GM23338 (cell line): ENCODE measurements at regions not wholly inside any gene's neighbourhood (a gene's known extent, or its start where the extent isn't known, plus 50 kb on each side); places are given as distances from the start of the nearest gene placed in this dataset.

Experiments used
- ATAC-seq: fragments of 200-7000 bp; cut with Tn5 transposase; 3 replicates; pipeline ENCODE4 v1.9.1; 2020
- DNase-seq: peaks from one replicate; pipeline ENCODE4 v3.0.0-alpha.2; 2015; ENCODE audit warnings: low spot score
- H2AFZ ChIP-seq: fragments of 200-600 bp; sonication (generic); 2 replicates; pipeline ENCODE4 v1.8.0; 2016; ENCODE audit warnings: antibody characterized with exemption, mild to moderate bottlenecking, moderate library complexity
- H3F3A ChIP-seq: fragments of 200-600 bp; sonication (generic); replicated peaks from 2 replicates; pipeline ENCODE4 v1.8.0; 2017; ENCODE audit warnings: antibody characterized with exemption, mixed run types, low read depth
- H3K27ac ChIP-seq: fragments of 200-600 bp; sonication (generic); 2 replicates; pipeline ENCODE4 v1.6.1; 2016; ENCODE audit warnings: low read depth
- H3K27me3 ChIP-seq: fragments of 200-600 bp; sonication (generic); 2 replicates; pipeline ENCODE4 v1.8.0; 2016; ENCODE audit warnings: mild to moderate bottlenecking, mixed run types, moderate library complexity; ENCODE audit not compliant: insufficient read depth
- H3K36me3 ChIP-seq: fragments of 200-600 bp; sonication (generic); 2 replicates; pipeline ENCODE4 v1.8.0; 2016; ENCODE audit warnings: mild to moderate bottlenecking; ENCODE audit not compliant: insufficient read depth
- H3K4me1 ChIP-seq: fragments of 200-600 bp; sonication (generic); 2 replicates; pipeline ENCODE4 v1.8.0; 2016; ENCODE audit warnings: mild to moderate bottlenecking, moderate library complexity; ENCODE audit not compliant: insufficient read depth
- H3K4me2 ChIP-seq: fragments of 200-600 bp; sonication (generic); 2 replicates; pipeline ENCODE4 v1.7.1; 2017; ENCODE audit warnings: mixed run types
- H3K4me3 ChIP-seq: fragments of 200-600 bp; sonication (generic); 2 replicates; pipeline ENCODE4 v1.6.1; 2016; ENCODE audit warnings: mixed run types
- H3K79me2 ChIP-seq: fragments of 200-600 bp; sonication (generic); replicated peaks from 2 replicates; pipeline ENCODE4 v1.8.0; 2017; ENCODE audit warnings: mild to moderate bottlenecking; ENCODE audit not compliant: insufficient read depth
- H3K9me2 ChIP-seq: fragments of 200-600 bp; sonication (generic); 2 replicates; pipeline ENCODE4 v1.8.0; 2017; ENCODE audit not compliant: insufficient read depth
- H4K20me1 ChIP-seq: fragments of 200-600 bp; sonication (generic); replicated peaks from 2 replicates; pipeline ENCODE4 v1.8.0; 2017; ENCODE audit warnings: mild to moderate bottlenecking; ENCODE audit not compliant: insufficient read depth
- H3K27ac Mint-ChIP-seq: 2 replicates; pipeline ENCODE4 v1.8.0; 2020; ENCODE audit warnings: inconsistent platforms, mild to moderate bottlenecking, moderate library complexity, mixed read lengths
- H3K27me3 Mint-ChIP-seq: 3 replicates; pipeline ENCODE4 v1.8.0; 2022; ENCODE audit warnings: low read depth, mild to moderate bottlenecking, moderate library complexity, mixed read lengths, inconsistent platforms; ENCODE audit not compliant: insufficient read depth, poor library complexity
- H3K36me3 Mint-ChIP-seq: 3 replicates; pipeline ENCODE4 v1.8.0; 2021; ENCODE audit warnings: low read depth, mild to moderate bottlenecking, inconsistent platforms, moderate library complexity, mixed read lengths
- H3K4me1 Mint-ChIP-seq: 3 replicates; pipeline ENCODE4 v1.8.0; 2020; ENCODE audit warnings: mild to moderate bottlenecking, inconsistent platforms, mixed read lengths
- H3K4me3 Mint-ChIP-seq: 3 replicates; pipeline ENCODE4 v1.8.0; 2021; ENCODE audit warnings: moderate library complexity, mild to moderate bottlenecking, inconsistent platforms, mixed read lengths
- H3K9me3 Mint-ChIP-seq: 3 replicates; pipeline ENCODE4 v1.8.0; 2020; ENCODE audit warnings: moderate library complexity, mild to moderate bottlenecking, inconsistent platforms, mixed read lengths
- EZH2phosphoT487 ChIP-seq: fragments of 200-600 bp; sonication (generic); IDR thresholded peaks from one replicate; pipeline ENCODE4 v1.8.1; 2018; ENCODE audit warnings: antibody characterized with exemption; ENCODE audit not compliant: unreplicated experiment
- STAT1 ChIP-seq: IDR thresholded peaks from one replicate; pipeline ENCODE4 v1.6.1; 2016; ENCODE audit warnings: antibody characterized with exemption; ENCODE audit not compliant: unreplicated experiment
- ZNF114 ChIP-seq: fragments of 250-450 bp; sonication (Bioruptor Pico); IDR thresholded peaks from 2 replicates; pipeline ENCODE4 v1.5.0; 2020; ENCODE audit warnings: mild to moderate bottlenecking, moderate library complexity
- TF ChIP-seq, protein P1 (sequence below), 2 experiments: fragments of 200-600 bp in 1 of 2; sonication (generic) in 1 of 2; conservative IDR thresholded peaks; 2 replicates each; pipeline versions ENCODE4 v1.5.1 to v1.6.1; 2016 to 2017; ENCODE audit warnings: antibody characterized with exemption in 2 of 2, low read depth in 2 of 2, mild to moderate bottlenecking in 2 of 2, moderate library complexity in 1 of 2
- TF ChIP-seq, protein P2 (sequence below): fragments of 250-450 bp; sonication (Bioruptor Pico); IDR thresholded peaks from 2 replicates; pipeline ENCODE4 v1.5.0; 2020; ENCODE audit warnings: mild to moderate bottlenecking, moderate library complexity

DNA sequence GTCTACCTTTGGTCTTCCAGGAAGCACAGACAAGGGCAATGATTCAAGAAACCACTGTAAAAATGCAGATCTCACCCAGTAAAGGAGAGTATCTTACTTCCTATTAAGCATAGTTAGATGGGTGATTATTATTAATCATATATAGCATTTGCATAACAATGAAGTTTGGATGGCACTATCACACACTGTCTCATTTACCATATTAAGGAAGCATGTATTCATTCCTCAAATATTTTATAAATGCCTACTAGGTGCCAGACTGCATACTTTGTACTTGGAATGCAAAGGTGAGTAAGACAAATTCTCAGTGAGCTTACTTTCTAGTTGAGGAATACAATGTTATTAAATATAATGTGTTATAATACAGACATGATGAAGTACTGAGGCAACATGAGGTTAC lies 53.9 kb upstream of the SKAP2 start:
- H3K4me1 ChIP-seq: peaks cover 27% of the 10 kb centered on the region
- Mint-ChIP-seq H3K4me3 (no peak overlapping the region), H3K9me3 (no peaks in the 10 kb centered on the region), H3K4me1 (peaks cover 17% of the 10 kb centered on the region), H3K27ac (no peak overlapping the region), H3K36me3 (no peaks in the 10 kb centered on the region), H3K27me3 (no peaks in the 10 kb centered on the region)
- no peaks in the 10 kb centered on the region for H3K79me2 ChIP-seq
- H3K9me2 ChIP-seq: peaks cover 6% of the 10 kb centered on the region; the same call in 1 of the 2 replicates
- H2AFZ ChIP-seq: no peak overlapping the region
- no peaks in the 10 kb centered on the region for H4K20me1 ChIP-seq
- no peak overlapping the region for H3K4me2 ChIP-seq
- no peaks in the 10 kb centered on the region for H3K27me3 ChIP-seq
- no peaks in the 10 kb centered on the region for H3F3A ChIP-seq
- no peak for ATAC-seq
- H3K4me3 ChIP-seq: no peak overlapping the region
- no peak for TF ChIP-seq STAT1
- TF ChIP-seq, protein P1, sequence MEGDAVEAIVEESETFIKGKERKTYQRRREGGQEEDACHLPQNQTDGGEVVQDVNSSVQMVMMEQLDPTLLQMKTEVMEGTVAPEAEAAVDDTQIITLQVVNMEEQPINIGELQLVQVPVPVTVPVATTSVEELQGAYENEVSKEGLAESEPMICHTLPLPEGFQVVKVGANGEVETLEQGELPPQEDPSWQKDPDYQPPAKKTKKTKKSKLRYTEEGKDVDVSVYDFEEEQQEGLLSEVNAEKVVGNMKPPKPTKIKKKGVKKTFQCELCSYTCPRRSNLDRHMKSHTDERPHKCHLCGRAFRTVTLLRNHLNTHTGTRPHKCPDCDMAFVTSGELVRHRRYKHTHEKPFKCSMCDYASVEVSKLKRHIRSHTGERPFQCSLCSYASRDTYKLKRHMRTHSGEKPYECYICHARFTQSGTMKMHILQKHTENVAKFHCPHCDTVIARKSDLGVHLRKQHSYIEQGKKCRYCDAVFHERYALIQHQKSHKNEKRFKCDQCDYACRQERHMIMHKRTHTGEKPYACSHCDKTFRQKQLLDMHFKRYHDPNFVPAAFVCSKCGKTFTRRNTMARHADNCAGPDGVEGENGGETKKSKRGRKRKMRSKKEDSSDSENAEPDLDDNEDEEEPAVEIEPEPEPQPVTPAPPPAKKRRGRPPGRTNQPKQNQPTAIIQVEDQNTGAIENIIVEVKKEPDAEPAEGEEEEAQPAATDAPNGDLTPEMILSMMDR (conservative IDR thresholded peaks at IDR 0.05; ENCODE audit: low read depth in 2 of 2): no peak
- no peak for TF ChIP-seq EZH2phosphoT487
- TF ChIP-seq ZNF114: no peak
- TF ChIP-seq, protein P2, sequence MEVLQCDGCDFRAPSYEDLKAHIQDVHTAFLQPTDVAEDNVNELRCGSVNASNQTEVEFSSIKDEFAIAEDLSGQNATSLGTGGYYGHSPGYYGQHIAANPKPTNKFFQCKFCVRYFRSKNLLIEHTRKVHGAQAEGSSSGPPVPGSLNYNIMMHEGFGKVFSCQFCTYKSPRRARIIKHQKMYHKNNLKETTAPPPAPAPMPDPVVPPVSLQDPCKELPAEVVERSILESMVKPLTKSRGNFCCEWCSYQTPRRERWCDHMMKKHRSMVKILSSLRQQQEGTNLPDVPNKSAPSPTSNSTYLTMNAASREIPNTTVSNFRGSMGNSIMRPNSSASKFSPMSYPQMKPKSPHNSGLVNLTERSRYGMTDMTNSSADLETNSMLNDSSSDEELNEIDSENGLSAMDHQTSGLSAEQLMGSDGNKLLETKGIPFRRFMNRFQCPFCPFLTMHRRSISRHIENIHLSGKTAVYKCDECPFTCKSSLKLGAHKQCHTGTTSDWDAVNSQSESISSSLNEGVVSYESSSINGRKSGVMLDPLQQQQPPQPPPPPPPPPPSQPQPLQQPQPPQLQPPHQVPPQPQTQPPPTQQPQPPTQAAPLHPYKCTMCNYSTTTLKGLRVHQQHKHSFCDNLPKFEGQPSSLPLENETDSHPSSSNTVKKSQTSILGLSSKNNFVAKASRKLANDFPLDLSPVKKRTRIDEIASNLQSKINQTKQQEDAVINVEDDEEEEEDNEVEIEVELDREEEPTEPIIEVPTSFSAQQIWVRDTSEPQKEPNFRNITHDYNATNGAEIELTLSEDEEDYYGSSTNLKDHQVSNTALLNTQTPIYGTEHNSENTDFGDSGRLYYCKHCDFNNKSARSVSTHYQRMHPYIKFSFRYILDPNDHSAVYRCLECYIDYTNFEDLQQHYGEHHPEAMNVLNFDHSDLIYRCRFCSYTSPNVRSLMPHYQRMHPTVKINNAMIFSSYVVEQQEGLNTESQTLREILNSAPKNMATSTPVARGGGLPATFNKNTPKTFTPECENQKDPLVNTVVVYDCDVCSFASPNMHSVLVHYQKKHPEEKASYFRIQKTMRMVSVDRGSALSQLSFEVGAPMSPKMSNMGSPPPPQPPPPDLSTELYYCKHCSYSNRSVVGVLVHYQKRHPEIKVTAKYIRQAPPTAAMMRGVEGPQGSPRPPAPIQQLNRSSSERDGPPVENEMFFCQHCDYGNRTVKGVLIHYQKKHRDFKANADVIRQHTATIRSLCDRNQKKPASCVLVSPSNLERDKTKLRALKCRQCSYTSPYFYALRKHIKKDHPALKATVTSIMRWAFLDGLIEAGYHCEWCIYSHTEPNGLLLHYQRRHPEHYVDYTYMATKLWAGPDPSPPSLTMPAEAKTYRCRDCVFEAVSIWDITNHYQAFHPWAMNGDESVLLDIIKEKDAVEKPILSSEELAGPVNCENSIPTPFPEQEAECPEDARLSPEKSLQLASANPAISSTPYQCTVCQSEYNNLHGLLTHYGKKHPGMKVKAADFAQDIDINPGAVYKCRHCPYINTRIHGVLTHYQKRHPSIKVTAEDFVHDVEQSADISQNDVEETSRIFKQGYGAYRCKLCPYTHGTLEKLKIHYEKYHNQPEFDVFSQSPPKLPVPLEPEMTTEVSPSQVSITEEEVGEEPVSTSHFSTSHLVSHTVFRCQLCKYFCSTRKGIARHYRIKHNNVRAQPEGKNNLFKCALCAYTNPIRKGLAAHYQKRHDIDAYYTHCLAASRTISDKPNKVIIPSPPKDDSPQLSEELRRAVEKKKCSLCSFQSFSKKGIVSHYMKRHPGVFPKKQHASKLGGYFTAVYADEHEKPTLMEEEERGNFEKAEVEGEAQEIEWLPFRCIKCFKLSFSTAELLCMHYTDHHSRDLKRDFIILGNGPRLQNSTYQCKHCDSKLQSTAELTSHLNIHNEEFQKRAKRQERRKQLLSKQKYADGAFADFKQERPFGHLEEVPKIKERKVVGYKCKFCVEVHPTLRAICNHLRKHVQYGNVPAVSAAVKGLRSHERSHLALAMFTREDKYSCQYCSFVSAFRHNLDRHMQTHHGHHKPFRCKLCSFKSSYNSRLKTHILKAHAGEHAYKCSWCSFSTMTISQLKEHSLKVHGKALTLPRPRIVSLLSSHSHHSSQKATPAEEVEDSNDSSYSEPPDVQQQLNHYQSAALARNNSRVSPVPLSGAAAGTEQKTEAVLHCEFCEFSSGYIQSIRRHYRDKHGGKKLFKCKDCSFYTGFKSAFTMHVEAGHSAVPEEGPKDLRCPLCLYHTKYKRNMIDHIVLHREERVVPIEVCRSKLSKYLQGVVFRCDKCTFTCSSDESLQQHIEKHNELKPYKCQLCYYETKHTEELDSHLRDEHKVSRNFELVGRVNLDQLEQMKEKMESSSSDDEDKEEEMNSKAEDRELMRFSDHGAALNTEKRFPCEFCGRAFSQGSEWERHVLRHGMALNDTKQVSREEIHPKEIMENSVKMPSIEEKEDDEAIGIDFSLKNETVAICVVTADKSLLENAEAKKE: no peak
- no peak for DNase-seq
- no peak overlapping the region for H3K27ac ChIP-seq
- no peaks in the 10 kb centered on the region for H3K36me3 ChIP-seq
